GM23248 (cell line): ENCODE measurements at regions not wholly inside any gene's neighbourhood (a gene's known extent, or its start where the extent isn't known, plus 50 kb on each side); places are given as distances from the start of the nearest gene placed in this dataset.

Experiments
- EZH2 ChIP-seq: fragments of 200-600 bp; sonication (generic); IDR thresholded peaks from 2 replicates; pipeline ENCODE4 v1.6.1; 2018; ENCODE audit warnings: antibody characterized with exemption, mild to moderate bottlenecking; ENCODE audit not compliant: insufficient read depth, poor library complexity, severe bottlenecking
- EZH2phosphoT487 ChIP-seq: fragments of 200-600 bp; sonication (generic); IDR thresholded peaks from 2 replicates; pipeline ENCODE4 v1.6.1; 2018; ENCODE audit warnings: antibody characterized with exemption, moderate library complexity, mild to moderate bottlenecking, low read depth; ENCODE audit not compliant: insufficient read depth

DNA sequence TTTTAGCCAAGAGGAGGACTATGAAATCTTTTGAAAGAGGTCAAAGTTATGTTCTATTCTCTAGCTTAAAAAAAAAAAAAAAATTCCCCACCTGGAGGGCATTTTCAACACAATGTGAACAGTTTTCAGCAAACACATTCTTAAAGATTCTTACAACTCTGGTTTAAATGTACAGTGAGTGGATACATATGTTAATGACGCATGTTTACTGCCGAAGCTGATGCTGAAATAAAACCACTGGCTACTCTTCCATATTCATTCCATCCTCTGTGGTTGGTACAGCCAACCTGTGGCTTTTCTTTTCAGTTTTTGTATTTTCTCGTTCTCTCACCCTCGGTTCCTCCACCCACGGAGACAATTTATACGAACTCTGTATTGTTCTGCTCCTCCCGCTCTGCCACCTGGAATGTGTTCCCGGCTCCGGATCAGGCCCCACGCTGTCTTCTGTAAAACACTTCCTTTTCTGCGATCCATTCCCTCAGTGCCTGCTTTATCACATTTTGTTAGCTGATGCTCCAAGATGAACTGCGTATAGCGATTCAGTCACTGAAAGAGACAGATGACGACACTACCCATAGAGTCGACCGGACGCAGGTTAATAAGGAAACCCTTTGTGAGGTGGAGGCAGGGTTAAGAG is 466.4 kb upstream of the ARGLU1 start:
- TF ChIP-seq EZH2 (no peak), EZH2phosphoT487 (no peak)
